Skeletal muscle tissue (tissue), 3 donors: ENCODE measurements at regions not wholly inside any gene's neighbourhood (a gene's known extent, or its start where the extent isn't known, plus 50 kb on each side); places are given as distances from the start of the nearest gene placed in this dataset.

Source experiments
- H3K27ac ChIP-seq: one replicate; pipeline ENCODE4 v1.7.0; 2013; ENCODE audit warnings: mild to moderate bottlenecking, low read depth, low read length, inconsistent platforms
- H3K27me3 ChIP-seq, 3 donors: one replicate each; pipeline ENCODE4 v1.7.0; 2013; ENCODE audit warnings: low read length in 3 of 3; ENCODE audit not compliant: control insufficient read depth in 3 of 3, insufficient read depth in 3 of 3
- H3K36me3 ChIP-seq, 3 donors: one replicate each; pipeline ENCODE4 v1.7.0; 2013; ENCODE audit warnings: low read length in 3 of 3; ENCODE audit not compliant: control insufficient read depth in 3 of 3, insufficient read depth in 3 of 3
- H3K4me1 ChIP-seq, 3 donors: one replicate each; pipeline ENCODE4 v1.7.0; 2013; ENCODE audit warnings: low read length in 3 of 3, mild to moderate bottlenecking in 3 of 3; ENCODE audit not compliant: control insufficient read depth in 3 of 3, insufficient read depth in 3 of 3
- H3K4me3 ChIP-seq, 3 donors: one replicate each; pipeline ENCODE4 v1.7.0; 2013; ENCODE audit warnings: low read length in 3 of 3
- H3K9ac ChIP-seq, 3 donors: one replicate each; pipeline ENCODE4 v1.7.0; 2013; ENCODE audit warnings: low read length in 3 of 3, mild to moderate bottlenecking in 3 of 3, moderate library complexity in 2 of 3, low read depth in 1 of 3
- H3K9me3 ChIP-seq, 3 donors: one replicate each; pipeline ENCODE4 v1.7.0; 2013; ENCODE audit warnings: low read length in 3 of 3; ENCODE audit not compliant: control insufficient read depth in 3 of 3
- donor health status: Osteomylitis.

- no peak overlapping the region for H3K9ac ChIP-seq
- no peaks in the 10 kb centered on the region for H3K27me3 ChIP-seq
- H3K36me3 ChIP-seq: no peaks in the 10 kb centered on the region
- no peaks in the 10 kb centered on the region for H3K4me1 ChIP-seq
- H3K27ac ChIP-seq: no peak overlapping the region
- peaks cover 0 to 2% (median 0%) of the 10 kb centered on the region in 3 donors for H3K9me3 ChIP-seq
- no peak overlapping the region for H3K4me3 ChIP-seq
These were observed 1456.7 kb downstream of the REEP3 start for GRCh38 chr10:64977915-64978314.

GRCh38 chr10:64996886-64997285 lies 1475.7 kb downstream of the REEP3 start:
- Histone ChIP-seq H3K4me3 (no peak overlapping the region), H3K9me3 (no peaks in the 10 kb centered on the region), H3K9ac (no peak overlapping the region), H3K27ac (no peak overlapping the region), H3K36me3 (no peaks in the 10 kb centered on the region), H3K27me3 (no peaks in the 10 kb centered on the region), H3K4me1 (no peaks in the 10 kb centered on the region)

DNA sequence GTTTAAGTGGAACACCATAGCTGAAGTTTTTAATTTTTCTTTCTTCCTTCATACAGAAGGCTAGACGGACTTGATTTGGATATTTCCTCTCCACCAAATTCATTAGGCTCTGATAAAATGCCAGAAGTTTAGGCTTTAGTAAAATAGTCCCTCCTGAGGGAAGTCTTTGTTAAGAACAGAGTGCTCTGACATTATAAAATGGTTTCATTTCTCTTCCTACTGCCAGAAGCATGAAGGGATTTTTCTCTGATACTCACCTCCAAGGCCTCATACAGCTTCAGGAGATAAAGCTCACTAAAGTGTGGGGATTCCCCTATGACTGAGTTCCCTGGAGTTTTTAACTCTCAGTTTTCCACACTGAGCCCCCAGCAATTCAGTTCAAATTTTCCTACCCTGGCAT lies 1489.6 kb downstream of the REEP3 start:
- no peak overlapping the region for H3K4me3 ChIP-seq
- no peak overlapping the region for H3K9ac ChIP-seq
- H3K27ac ChIP-seq: no peak overlapping the region
- no peaks in the 10 kb centered on the region for H3K36me3 ChIP-seq
- H3K4me1 ChIP-seq: no peaks in the 10 kb centered on the region
- no peaks in the 10 kb centered on the region for H3K9me3 ChIP-seq
- no peaks in the 10 kb centered on the region for H3K27me3 ChIP-seq

- H3K27me3 ChIP-seq: no peaks in the 10 kb centered on the region
- no peak overlapping the region for H3K27ac ChIP-seq
- no peaks in the 10 kb centered on the region for H3K4me1 ChIP-seq
- H3K36me3 ChIP-seq: no peaks in the 10 kb centered on the region
- peaks cover 0 to 3% (median 0%) of the 10 kb centered on the region in 3 donors for H3K9me3 ChIP-seq
- H3K4me3 ChIP-seq: no peak overlapping the region
- no peak overlapping the region for H3K9ac ChIP-seq
These were observed 1496.3 kb downstream of the REEP3 start for GRCh38 chr10:65017523-65017922.

GRCh38 chr10:65024886-65025285 lies 1503.7 kb downstream of the REEP3 start:
- Histone ChIP-seq H3K4me1 (no peaks in the 10 kb centered on the region), H3K27ac (no peak overlapping the region), H3K36me3 (no peaks in the 10 kb centered on the region), H3K9me3 (peaks cover 0 to 4% (median 2%) of the 10 kb centered on the region in 3 donors), H3K9ac (no peak overlapping the region), H3K4me3 (no peak overlapping the region), H3K27me3 (no peaks in the 10 kb centered on the region)

DNA sequence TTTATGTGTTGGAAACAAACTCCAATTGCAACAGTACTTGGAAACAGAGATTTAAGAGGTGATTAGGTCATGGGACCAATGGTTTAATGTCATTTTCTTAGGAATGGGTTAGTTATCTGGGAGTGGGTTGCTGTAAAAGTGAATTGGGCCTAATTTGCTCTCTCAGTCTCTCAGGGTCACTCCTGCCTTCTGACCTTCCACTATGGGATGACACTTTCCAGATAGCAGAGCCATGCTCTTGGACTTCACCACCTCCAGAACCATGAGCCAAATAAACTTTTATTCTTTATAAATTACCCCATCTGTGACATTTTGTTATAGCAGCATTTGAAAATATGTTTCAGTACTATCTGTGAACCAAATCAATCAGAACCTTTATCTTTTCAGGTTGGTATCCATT lies 1509.1 kb downstream of the REEP3 start:
- Histone ChIP-seq H3K36me3 (no peaks in the 10 kb centered on the region), H3K9me3 (peaks cover 2 to 9% (median 6%) of the 10 kb centered on the region in 3 donors), H3K27me3 (no peaks in the 10 kb centered on the region), H3K27ac (no peak overlapping the region), H3K4me3 (no peak overlapping the region), H3K4me1 (no peaks in the 10 kb centered on the region), H3K9ac (no peak overlapping the region)

DNA sequence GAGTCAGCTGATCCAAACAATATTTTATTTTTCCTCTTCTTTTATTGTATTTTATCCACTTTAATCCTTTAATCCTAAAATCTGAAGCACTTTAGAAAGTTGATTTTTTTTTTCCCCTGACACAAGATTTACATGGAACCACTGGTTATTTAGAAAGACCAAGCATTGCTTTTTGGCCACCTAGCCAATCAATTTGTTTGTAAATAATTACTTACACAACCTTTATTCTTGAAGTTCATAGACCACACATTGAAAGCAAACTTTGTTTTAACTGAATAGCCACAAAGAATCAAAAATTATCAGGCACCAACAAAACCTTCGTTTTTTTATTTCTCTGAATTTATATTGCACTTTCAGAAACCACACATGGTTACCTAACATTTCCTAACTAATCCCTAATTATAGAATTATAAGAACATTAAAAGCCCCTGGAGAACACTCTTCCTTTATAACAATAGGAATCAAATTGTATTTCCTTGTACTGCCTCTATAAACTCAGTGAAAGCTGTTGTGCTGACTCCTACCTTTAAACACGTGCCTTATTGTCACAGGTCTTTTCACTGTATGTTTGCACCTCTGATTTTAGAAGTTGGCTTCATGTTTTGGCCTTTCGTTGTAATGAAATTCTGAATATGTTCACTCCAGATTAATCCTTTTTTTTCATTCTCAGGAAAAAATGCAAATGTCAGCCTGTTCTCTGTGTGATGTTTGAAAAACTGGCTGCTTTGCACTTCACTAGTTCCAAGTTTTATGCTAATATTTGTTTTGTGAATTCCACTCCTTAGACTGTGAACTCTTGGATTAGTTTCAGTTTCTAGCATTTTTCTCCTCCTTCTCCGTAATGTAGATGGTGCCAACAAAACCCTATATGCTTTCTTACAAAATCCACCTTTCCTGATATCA lies 1511.9 kb downstream of the REEP3 start:
- no peak overlapping the region for H3K27ac ChIP-seq
- H3K4me3 ChIP-seq: no peak overlapping the region
- no peak overlapping the region for H3K9ac ChIP-seq
- peaks cover 2 to 9% (median 6%) of the 10 kb centered on the region in 3 donors for H3K9me3 ChIP-seq
- no peaks in the 10 kb centered on the region for H3K27me3 ChIP-seq
- H3K4me1 ChIP-seq: no peaks in the 10 kb centered on the region
- H3K36me3 ChIP-seq: no peaks in the 10 kb centered on the region

- no peaks in the 10 kb centered on the region for H3K36me3 ChIP-seq
- no peak overlapping the region for H3K4me3 ChIP-seq
- no peak overlapping the region for H3K27ac ChIP-seq
- H3K9me3 ChIP-seq: peaks cover 2 to 9% (median 6%) of the 10 kb centered on the region in 3 donors
- H3K4me1 ChIP-seq: no peaks in the 10 kb centered on the region
- H3K9ac ChIP-seq: no peak overlapping the region
- no peaks in the 10 kb centered on the region for H3K27me3 ChIP-seq
These were observed 1512.8 kb downstream of the REEP3 start for GRCh38 chr10:65033957-65034356.

GRCh38 chr10:65040796-65041195 lies 1519.6 kb downstream of the REEP3 start:
- Histone ChIP-seq H3K27me3 (no peaks in the 10 kb centered on the region), H3K9ac (no peak overlapping the region), H3K9me3 (no peaks in the 10 kb centered on the region), H3K4me3 (no peak overlapping the region), H3K36me3 (no peaks in the 10 kb centered on the region), H3K4me1 (no peaks in the 10 kb centered on the region), H3K27ac (no peak overlapping the region)

DNA sequence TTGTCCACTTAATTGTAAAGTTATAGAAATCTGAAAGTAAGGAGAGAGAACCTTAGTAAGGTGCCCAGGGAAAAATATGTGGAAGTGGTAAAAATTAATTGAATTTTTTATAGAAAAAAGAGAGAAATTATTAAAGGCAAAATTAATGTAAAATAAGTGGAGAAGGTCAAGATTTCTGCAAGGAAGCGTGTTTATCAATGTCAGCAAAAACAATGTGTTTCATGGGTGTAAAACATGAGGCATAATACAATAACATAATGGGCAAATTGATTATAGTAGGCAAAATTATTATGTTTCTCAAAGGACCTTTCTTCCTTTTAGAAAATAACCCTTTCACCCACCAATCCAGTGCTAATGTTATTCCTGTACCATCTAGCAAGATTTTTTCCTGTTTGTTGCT lies 1520.1 kb downstream of the REEP3 start:
- no peak overlapping the region for H3K4me3 ChIP-seq
- H3K4me1 ChIP-seq: no peaks in the 10 kb centered on the region
- H3K27me3 ChIP-seq: no peaks in the 10 kb centered on the region
- no peaks in the 10 kb centered on the region for H3K9me3 ChIP-seq
- no peak overlapping the region for H3K27ac ChIP-seq
- no peak overlapping the region for H3K9ac ChIP-seq
- H3K36me3 ChIP-seq: no peaks in the 10 kb centered on the region
